ENCODE measurements at regions not wholly inside any gene's neighbourhood (a gene's known extent, or its start where the extent isn't known, plus 50 kb on each side); places are given as distances from the start of the nearest gene placed in this dataset.

- Histone ChIP-seq H3K27me3 (no peaks in the 10 kb centered on the region; the same call in 1 of the 2 replicates), H3K4me3 (no peak overlapping the region)
- no peak for DNase-seq
Measured at GRCh38 chr1:116224111-116224510, 112.9 kb downstream of the MAB21L3 start.

DNA sequence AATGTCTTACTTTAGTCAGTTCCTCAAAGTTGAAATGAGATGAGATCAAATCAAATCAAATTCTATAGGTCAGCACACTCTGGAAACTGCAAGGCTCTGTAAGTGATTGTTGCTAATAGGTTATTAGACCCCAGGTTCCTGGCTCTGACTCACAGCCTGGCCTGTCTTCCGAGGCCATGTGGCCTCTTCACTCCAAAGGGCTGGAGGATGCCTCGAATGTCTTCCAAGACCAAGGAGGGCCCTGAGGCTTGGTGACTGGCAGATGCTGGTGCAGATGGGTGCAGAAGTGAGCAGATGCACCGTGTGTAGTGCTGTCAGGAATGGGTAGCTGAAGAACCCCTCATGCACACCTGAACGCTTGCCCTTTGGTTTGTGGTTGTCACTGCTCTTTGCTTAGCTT lies 113.4 kb downstream of the MAB21L3 start:
- Histone ChIP-seq H3K27me3 (no peaks in the 10 kb centered on the region; the same call in 1 of the 2 replicates), H3K4me3 (no peak overlapping the region), H3K9me3 (no peaks in the 10 kb centered on the region), H3K36me3 (no peaks in the 10 kb centered on the region)
- no peak for DNase-seq

More at GRCh38 chr1:116224111-116224510, 112.9 kb downstream of the MAB21L3 start:
- Histone ChIP-seq H3K36me3 (no peaks in the 10 kb centered on the region), H3K9me3 (no peaks in the 10 kb centered on the region)

DNA sequence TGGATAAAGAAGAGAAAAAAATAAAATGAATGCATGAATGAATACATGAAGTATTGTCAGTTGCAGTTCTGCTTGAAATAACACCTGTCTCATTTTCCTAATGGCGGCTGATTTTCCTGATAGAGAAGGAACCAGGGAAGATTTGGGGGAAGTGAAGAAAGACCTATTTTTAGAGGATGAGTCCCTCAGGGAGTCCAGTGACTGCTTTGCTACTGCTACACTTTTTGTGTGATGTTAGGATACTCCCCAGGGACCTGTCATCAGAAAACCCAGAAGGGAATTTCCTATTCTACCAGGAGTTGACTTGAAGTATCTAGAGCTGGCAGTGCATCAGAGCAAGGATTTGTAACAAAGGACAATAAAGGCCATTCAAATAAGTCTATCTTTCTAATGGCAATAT lies 114.8 kb downstream of the MAB21L3 start:
- no peak overlapping the region for H3K4me3 ChIP-seq
- H3K9me3 ChIP-seq = no peaks in the 10 kb centered on the region
- H3K36me3 ChIP-seq = no peaks in the 10 kb centered on the region
- H3K27me3 ChIP-seq = no peaks in the 10 kb centered on the region; the same call in 1 of the 2 replicates
- no peak for DNase-seq

DNA sequence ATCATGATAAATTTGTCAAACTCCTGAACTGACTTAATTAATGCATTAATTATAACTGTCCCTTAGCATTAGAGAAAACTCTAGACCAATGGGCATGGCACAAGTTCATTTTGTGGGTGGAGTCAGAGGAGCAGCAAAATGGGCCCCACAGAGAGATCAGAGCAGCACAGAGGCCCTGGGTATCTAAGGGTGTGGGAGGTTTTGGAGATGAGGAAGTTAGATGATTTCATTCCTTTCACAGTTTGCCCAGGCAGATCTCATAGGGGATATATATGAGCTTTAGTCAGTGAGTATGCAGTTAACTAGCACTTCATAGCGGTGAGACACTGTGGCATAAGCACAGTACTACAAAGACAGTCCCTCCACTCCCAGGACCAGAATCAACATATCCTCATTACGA lies 117.3 kb downstream of the MAB21L3 start:
- Histone ChIP-seq H3K4me3 (no peak overlapping the region), H3K27me3 (no peaks in the 10 kb centered on the region; the same call in 1 of the 2 replicates), H3K9me3 (no peaks in the 10 kb centered on the region), H3K36me3 (no peaks in the 10 kb centered on the region)
- DNase-seq = no peak

DNA sequence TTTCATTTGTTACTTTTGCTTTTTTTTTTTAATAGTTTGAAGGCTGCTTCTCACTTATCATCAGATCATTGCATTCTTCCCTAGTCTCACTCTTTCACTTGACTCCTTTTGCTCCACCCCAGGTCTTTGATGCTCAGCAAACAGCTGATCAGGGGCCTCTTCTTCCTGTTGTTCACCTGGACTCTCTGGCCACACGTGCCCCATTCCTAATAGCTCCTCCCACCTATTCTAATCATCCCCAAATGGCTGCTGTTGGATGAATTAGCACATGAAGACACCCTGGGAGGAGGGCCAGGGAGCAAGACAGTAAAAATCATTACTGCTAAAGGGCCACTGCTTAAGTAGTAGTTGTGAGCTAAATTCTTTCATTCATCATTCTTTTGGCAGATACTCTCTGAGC lies 119.5 kb downstream of the MAB21L3 start:
- H3K36me3 ChIP-seq = no peaks in the 10 kb centered on the region
- no peak for DNase-seq
- no peaks in the 10 kb centered on the region for H3K9me3 ChIP-seq
- no peaks in the 10 kb centered on the region for H3K27me3 ChIP-seq
- H3K4me3 ChIP-seq = no peak overlapping the region

GRCh38 chr1:116231752-116232151 lies 120.6 kb downstream of the MAB21L3 start:
- peaks cover 3% of the 10 kb centered on the region for H3K27me3 ChIP-seq
- H3K36me3 ChIP-seq = no peaks in the 10 kb centered on the region
- DNase-seq = peak; percentile 5
- no peak overlapping the region for H3K4me3 ChIP-seq
- no peaks in the 10 kb centered on the region for H3K9me3 ChIP-seq

GRCh38 chr1:116232989-116233514 lies 121.9 kb downstream of the MAB21L3 start:
- H3K9me3 ChIP-seq = no peaks in the 10 kb centered on the region
- DNase-seq = no peak
- H3K36me3 ChIP-seq = no peaks in the 10 kb centered on the region
- peaks cover 6% of the 10 kb centered on the region for H3K27me3 ChIP-seq
- no peak overlapping the region for H3K4me3 ChIP-seq

DNA sequence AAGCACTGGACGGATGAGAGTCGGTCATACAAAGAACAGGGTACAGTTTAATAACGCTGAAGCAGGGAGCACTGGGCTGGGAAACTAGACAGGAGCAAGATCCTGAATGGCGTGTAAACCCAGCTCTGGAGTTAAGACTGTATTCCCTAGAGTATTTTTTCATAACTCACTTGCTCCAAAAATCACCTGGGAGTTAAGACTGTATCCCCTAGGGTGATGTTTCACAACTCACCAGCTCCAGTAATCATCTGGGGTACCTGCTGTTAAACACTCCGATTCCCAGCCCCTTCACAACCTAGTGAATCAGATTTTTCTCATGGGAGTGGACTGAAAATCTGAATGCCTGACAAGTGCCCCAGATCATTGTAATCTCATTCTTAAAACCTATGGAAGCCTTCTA lies 123.2 kb downstream of the MAB21L3 start:
- no peak for DNase-seq
- Histone ChIP-seq H3K27me3 (peaks cover 6% of the 10 kb centered on the region), H3K36me3 (no peaks in the 10 kb centered on the region), H3K4me3 (no peak overlapping the region), H3K9me3 (no peaks in the 10 kb centered on the region)

GRCh38 chr1:116239916-116240315 lies 128.7 kb downstream of the MAB21L3 start:
- H3K36me3 ChIP-seq = no peaks in the 10 kb centered on the region
- H3K9me3 ChIP-seq = no peaks in the 10 kb centered on the region
- DNase-seq = no peak
- no peak overlapping the region for H3K4me3 ChIP-seq
- peaks cover 6% of the 10 kb centered on the region for H3K27me3 ChIP-seq

DNA sequence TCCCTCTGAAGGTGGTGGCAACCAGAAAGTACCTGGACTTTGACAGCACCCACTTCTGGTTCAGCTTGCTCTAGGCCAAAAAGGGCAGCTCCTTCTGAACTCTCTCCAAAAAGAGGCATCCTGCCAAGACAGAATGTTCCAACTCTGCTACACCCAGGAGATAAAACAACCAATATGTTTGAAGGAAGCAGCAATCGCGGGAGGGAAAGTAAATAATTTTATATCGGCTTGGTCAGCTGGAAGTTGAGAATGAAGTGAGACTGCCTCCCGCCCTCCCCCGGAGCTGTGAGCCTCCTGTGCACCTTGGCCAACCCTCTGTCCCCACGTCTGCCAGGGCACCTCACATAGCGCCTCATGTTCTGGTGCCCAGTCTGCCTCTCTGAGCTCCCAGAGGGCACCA lies 130.3 kb upstream of the ATP1A1 start:
- H3K4me3 ChIP-seq = no peak overlapping the region

DNA sequence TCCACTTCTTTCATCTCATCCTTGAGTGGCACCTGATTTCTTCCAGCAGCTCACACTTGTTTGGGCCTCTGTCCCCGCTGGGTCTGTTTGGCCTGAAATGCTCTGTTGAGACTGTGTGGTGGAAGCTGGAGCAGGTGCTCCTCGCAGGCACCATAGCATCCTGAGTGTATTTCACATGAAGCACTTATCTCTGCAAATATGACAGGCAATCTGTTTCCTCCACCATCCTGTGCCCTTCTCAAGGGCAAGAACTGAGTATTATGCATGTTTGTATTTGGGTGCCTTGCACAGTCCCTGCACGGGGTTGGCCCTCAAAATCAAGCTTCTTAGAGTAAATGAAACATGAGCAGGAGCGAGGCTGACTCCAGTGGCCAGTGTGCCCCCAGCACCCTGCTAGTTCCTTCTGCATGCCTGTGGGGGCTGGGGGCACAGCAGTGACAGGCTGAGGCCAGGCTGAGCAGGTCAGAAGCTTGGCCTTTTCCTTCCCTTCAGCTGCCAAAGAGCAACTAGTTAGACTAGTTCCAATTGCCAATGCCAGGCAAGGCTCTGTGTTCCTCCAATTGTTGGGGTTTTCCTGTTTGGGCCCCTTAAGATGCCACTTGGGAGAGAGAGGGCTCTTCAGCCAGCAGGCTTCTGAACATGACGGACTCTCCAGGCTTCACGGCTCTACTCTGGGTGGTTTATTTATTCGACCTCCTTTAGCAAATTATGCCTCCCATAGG lies 129.6 kb upstream of the ATP1A1 start:
- Histone ChIP-seq H3K36me3 (no peaks in the 10 kb centered on the region), H3K9me3 (no peaks in the 10 kb centered on the region), H3K4me3 (no peak overlapping the region), H3K27me3 (no peaks in the 10 kb centered on the region)
- no peak for DNase-seq

More for the DNA sequence above, 130.3 kb upstream of the ATP1A1 start:
- no peaks in the 10 kb centered on the region for H3K9me3 ChIP-seq
- H3K27me3 ChIP-seq = no peaks in the 10 kb centered on the region
- no peaks in the 10 kb centered on the region for H3K36me3 ChIP-seq
- DNase-seq = no peak

DNA sequence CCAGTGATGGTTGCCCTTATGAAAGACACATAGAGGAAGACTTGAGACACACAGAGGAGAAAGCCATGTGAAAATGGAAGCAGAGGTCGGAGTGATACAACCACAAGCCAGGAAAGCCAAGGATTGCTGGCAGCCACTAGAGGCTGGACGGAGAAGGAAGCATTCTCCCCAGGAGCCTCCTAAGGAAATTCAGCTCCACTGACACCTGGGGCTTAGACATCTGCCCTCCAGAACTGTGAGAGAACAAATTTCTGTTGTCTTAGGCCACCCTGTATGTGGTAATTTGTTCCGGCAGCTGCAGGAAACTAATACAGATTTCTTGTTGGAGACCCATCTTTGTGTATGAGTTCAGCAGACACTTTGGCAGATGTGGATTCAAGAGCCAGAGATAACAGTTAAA lies 126.9 kb upstream of the ATP1A1 start:
- Histone ChIP-seq H3K4me3 (no peak overlapping the region), H3K36me3 (no peaks in the 10 kb centered on the region), H3K9me3 (no peaks in the 10 kb centered on the region), H3K27me3 (no peaks in the 10 kb centered on the region)
- no peak for DNase-seq

DNA sequence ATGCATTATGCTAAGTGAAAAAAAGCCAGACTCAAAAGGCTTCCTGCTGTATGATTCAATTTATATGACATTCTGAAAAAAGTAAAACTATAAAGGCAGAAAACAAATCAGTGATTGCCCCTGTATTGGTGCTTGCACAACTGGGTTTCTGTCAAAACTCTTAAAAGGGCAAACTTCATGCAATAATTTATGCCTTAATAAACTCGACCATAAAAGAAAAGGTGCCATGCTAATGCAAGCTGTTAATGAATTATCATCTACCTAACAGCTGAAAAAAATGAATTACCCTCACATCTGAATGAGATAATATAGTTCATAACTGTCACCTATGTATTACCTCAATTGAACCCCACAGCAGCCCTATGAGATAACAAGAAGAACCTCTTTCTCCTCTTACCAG lies 120.8 kb upstream of the ATP1A1 start:
- Histone ChIP-seq H3K4me3 (no peak overlapping the region), H3K36me3 (no peaks in the 10 kb centered on the region), H3K27me3 (no peaks in the 10 kb centered on the region), H3K9me3 (no peaks in the 10 kb centered on the region)
- DNase-seq = no peak

DNA sequence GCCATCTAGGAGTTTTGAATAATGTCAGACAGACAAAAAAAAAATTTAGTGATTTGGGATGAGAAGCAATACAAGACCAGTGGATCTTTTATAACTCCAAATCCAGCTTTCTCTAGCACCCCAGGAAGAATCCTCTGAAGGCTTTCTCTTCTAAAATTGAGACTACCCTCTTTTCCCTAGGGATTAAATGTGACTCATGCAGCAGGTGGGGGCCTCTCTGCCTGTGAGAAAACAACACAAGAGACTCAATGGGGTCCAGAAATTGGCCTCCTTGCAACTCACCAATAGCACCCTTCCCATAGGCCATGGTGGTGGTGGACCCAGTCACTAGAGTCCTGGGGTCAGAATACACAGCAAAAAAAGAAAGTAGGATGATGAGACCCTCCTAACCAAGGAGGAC lies 120.3 kb upstream of the ATP1A1 start:
- no peaks in the 10 kb centered on the region for H3K36me3 ChIP-seq
- H3K27me3 ChIP-seq = no peaks in the 10 kb centered on the region
- H3K4me3 ChIP-seq = no peak overlapping the region
- no peak for DNase-seq
- H3K9me3 ChIP-seq = no peaks in the 10 kb centered on the region

DNA sequence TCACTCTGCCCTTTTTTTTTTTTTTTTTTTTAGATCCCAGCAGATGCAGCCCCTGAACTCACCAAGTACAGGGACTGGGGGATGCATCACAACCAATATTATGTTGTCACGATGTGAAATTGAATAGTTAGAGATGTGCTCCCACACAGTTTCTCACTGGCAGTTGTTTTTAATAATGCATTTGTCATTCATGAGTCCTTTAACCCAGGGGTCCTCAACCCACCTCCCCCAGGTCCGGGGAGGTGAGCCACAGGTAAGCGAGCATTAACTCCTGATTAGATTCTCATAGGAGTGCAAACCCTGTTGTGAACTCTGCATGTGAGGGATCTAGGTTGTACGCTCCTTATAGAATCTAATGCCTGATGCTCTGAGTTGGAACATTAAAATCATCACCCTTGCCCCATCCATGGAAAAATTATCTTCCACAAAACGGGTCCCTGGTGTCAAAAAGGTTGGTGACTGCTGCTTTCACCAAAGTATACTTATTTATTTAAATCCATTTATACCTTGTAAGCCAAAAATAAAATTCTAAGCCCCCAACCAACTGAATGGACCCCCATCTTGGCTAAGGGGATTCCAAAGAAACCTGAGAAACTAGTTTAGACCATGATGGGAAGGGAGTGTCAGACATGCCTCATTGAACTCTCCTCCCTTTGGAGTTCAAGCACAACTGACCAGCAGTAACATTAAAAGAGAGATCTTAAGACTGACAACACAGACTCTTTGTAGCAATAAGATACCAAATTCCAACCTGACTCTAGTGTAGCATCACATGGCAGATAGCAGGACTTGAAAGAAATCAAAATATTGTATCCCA lies 119.3 kb upstream of the ATP1A1 start:
- Histone ChIP-seq H3K36me3 (no peaks in the 10 kb centered on the region), H3K27me3 (no peaks in the 10 kb centered on the region), H3K9me3 (no peaks in the 10 kb centered on the region), H3K4me3 (no peak overlapping the region)
- DNase-seq = no peak

DNA sequence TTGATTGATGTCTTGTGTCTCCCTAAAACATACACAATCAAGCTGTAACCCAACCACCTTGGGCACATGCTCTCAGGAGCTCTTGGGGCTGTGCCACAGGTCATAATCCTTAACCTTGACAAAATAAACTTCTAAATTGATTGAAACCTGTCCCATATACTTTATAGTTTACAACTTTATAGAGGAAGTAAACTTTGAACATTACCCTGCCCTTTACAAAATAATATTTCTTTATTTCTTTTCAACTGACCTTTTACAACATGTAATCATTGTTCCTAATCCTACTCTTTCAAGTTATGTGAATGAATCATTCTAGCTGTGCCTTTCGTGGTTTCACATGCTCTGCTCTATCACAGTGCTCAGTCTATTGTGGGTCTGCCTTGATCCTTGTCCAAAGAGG lies 118.3 kb upstream of the ATP1A1 start:
- H3K27me3 ChIP-seq = no peaks in the 10 kb centered on the region
- H3K4me3 ChIP-seq = no peak overlapping the region
- no peaks in the 10 kb centered on the region for H3K9me3 ChIP-seq
- DNase-seq = no peak
- no peaks in the 10 kb centered on the region for H3K36me3 ChIP-seq

DNA sequence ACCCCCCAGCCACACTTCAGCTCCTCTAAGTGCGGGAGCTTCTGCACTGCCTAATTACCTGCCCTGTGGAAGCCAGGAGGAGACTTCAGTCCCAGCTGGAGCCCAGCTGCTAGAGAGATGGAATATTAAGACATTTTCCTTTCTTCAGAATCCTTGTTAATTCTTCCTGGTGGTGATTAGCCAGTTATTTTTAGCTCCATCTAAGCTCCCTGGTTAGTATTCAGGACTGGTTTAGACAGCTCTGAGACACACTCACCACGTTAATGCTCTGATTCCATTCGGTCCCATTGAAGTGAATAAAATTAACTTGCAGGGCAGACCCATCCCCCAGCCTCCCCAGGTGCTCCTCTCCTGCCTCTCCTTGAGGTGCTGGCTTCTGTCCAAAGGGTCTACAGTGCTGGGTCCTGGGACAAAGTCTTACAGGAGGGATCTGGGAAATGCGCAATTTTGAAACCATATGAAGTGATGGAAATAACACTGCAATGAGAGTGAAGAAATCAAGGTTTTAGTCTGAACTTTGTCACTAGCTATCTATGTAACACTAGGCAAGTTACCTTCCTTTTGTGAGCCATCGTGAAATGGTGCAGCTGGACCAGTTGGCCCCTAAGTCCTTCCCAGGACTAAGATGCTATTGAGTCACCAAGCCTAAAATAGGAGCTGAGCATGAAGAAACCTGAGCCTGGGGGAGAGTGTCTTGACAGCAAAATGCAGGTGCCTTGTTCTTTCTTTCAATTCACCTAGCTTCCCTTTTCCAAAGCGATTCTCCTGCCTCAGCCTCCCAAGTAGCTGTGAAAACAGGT lies 117.4 kb upstream of the ATP1A1 start:
- Histone ChIP-seq H3K9me3 (no peaks in the 10 kb centered on the region), H3K36me3 (no peaks in the 10 kb centered on the region), H3K27me3 (no peaks in the 10 kb centered on the region), H3K4me3 (no peak overlapping the region)
- DNase-seq = no peak
